CD4-positive, alpha-beta T cell treated with Interleukin-17A for 4 hours (primary cell): ENCODE measurements at regions not wholly inside any gene's neighbourhood (a gene's known extent, or its start where the extent isn't known, plus 50 kb on each side); places are given as distances from the start of the nearest gene placed in this dataset.

Source experiments
- DNase-seq: peaks from one replicate; pipeline ENCODE4 v3.0.0-alpha.2; 2020; ENCODE audit warnings: mixed read lengths

GRCh38 chr6:14681699-14682487 is 564.0 kb upstream of the JARID2 start:
- no peak for DNase-seq

GRCh38 chr6:14682812-14683211 is 563.1 kb upstream of the JARID2 start:
- no peak for DNase-seq

GRCh38 chr6:14689639-14690038 is 556.2 kb upstream of the JARID2 start:
- DNase-seq = no peak

GRCh38 chr6:14690120-14691056 is 555.5 kb upstream of the JARID2 start:
- DNase-seq = no peak

- DNase-seq = no peak
Observed at GRCh38 chr6:14692208-14692607, 553.7 kb upstream of the JARID2 start.

- no peak for DNase-seq
Observed at GRCh38 chr6:14693301-14694192, 552.3 kb upstream of the JARID2 start.

GRCh38 chr6:14694308-14694707 is 551.6 kb upstream of the JARID2 start:
- DNase-seq = no peak

- DNase-seq = no peak
Observed at GRCh38 chr6:14695579-14695978, 550.3 kb upstream of the JARID2 start.

- no peak for DNase-seq
Observed at GRCh38 chr6:14696367-14696766, 549.5 kb upstream of the JARID2 start.

GRCh38 chr6:14697427-14697826 is 548.4 kb upstream of the JARID2 start:
- DNase-seq = no peak

- DNase-seq = no peak
Observed at GRCh38 chr6:14699803-14700601, 545.9 kb upstream of the JARID2 start.

- DNase-seq = no peak
Observed at GRCh38 chr6:14701946-14702345, 543.9 kb upstream of the JARID2 start.

- DNase-seq = no peak
Observed at GRCh38 chr6:14702678-14703077, 543.2 kb upstream of the JARID2 start.

GRCh38 chr6:14703586-14703985 is 542.3 kb upstream of the JARID2 start:
- no peak for DNase-seq

GRCh38 chr6:14704383-14705271 is 541.2 kb upstream of the JARID2 start:
- DNase-seq = no peak

- no peak for DNase-seq
Observed at GRCh38 chr6:14705841-14706377, 540.0 kb upstream of the JARID2 start.

- peak; percentile 36 for DNase-seq
Observed at GRCh38 chr6:14706378-14706929, 539.4 kb upstream of the JARID2 start.

GRCh38 chr6:14707276-14707675 is 538.6 kb upstream of the JARID2 start:
- no peak for DNase-seq

- DNase-seq = no peak
Observed at GRCh38 chr6:14707971-14708465, 537.9 kb upstream of the JARID2 start.

GRCh38 chr6:14709066-14709670 is 536.7 kb upstream of the JARID2 start:
- no peak for DNase-seq
